C4-2B (cell line): ENCODE measurements at regions not wholly inside any gene's neighbourhood (a gene's known extent, or its start where the extent isn't known, plus 50 kb on each side); places are given as distances from the start of the nearest gene placed in this dataset.

Experiments used
- CTCF ChIP-seq: fragments of 450-650 bp; conservative IDR thresholded peaks from 2 replicates; pipeline ENCODE4 v1.5.1; 2017; ENCODE audit warnings: mild to moderate bottlenecking
- ZFX ChIP-seq: fragments of 450-650 bp; IDR thresholded peaks from 2 replicates; pipeline ENCODE4 v1.6.1; 2017

GRCh38 chrX:140180585-140180984 lies 215.3 kb upstream of the CXorf66 start:
- TF ChIP-seq CTCF: no peak
- TF ChIP-seq ZFX: no peak
